Fibroblast of upper back skin (primary cell): ENCODE measurements at regions not wholly inside any gene's neighbourhood (a gene's known extent, or its start where the extent isn't known, plus 50 kb on each side); places are given as distances from the start of the nearest gene placed in this dataset.

Experiments used
- DNase-seq: peaks from one replicate; pipeline ENCODE4 v3.0.0-alpha.2; 2013

- no peak for DNase-seq
Measured at GRCh38 chr7:17485904-17486303, 187.5 kb downstream of the AHR start.

GRCh38 chr7:17486835-17487234 is 188.4 kb downstream of the AHR start:
- no peak for DNase-seq

GRCh38 chr7:17487343-17487742 is 188.9 kb downstream of the AHR start:
- no peak for DNase-seq

- DNase-seq, result no peak
Measured at GRCh38 chr7:17488829-17489228, 190.4 kb downstream of the AHR start.

- no peak for DNase-seq
Measured at GRCh38 chr7:17489961-17490360, 191.5 kb downstream of the AHR start.

- no peak for DNase-seq
Measured at GRCh38 chr7:17490825-17491224, 192.4 kb downstream of the AHR start.

GRCh38 chr7:17492437-17492836 is 194.0 kb downstream of the AHR start:
- DNase-seq, result no peak

GRCh38 chr7:17493446-17493845 is 195.0 kb downstream of the AHR start:
- DNase-seq, result peak; percentile 34

- no peak for DNase-seq
Measured at GRCh38 chr7:17495655-17496394, 197.4 kb downstream of the AHR start.

GRCh38 chr7:17497136-17497535 is 198.7 kb downstream of the AHR start:
- peak; percentile 52 for DNase-seq

GRCh38 chr7:17497549-17498167 is 199.2 kb downstream of the AHR start:
- no peak for DNase-seq

- DNase-seq, result no peak
Measured at GRCh38 chr7:17498230-17498629, 199.8 kb downstream of the AHR start.

GRCh38 chr7:17500736-17501135 is 202.3 kb downstream of the AHR start:
- no peak for DNase-seq

GRCh38 chr7:17501441-17502212 is 203.2 kb downstream of the AHR start:
- DNase-seq, result peak; percentile 63

- peak; percentile 36 for DNase-seq
Measured at GRCh38 chr7:17502213-17503060, 204.0 kb downstream of the AHR start.

GRCh38 chr7:17506095-17506494 is 207.6 kb downstream of the AHR start:
- DNase-seq, result no peak

GRCh38 chr7:17506596-17506995 is 208.1 kb downstream of the AHR start:
- no peak for DNase-seq

GRCh38 chr7:17507717-17508116 is 209.3 kb downstream of the AHR start:
- no peak for DNase-seq

- no peak for DNase-seq
Measured at GRCh38 chr7:17512181-17512675, 213.8 kb downstream of the AHR start.

GRCh38 chr7:17516771-17517170 is 218.3 kb downstream of the AHR start:
- DNase-seq, result peak; percentile 92

GRCh38 chr7:17520941-17521340 is 222.5 kb downstream of the AHR start:
- DNase-seq, result peak; percentile 46

- DNase-seq, result peak; percentile 68
Measured at GRCh38 chr7:17521437-17521836, 223.0 kb downstream of the AHR start.
